Suppressor macrophage treated with lipopolysaccharide for 1 hour (primary cell): ENCODE measurements at regions not wholly inside any gene's neighbourhood (a gene's known extent, or its start where the extent isn't known, plus 50 kb on each side); places are given as distances from the start of the nearest gene placed in this dataset.

Experiments
- DNase-seq, 3 donors: peaks; one replicate each; pipeline ENCODE4 v3.0.0-alpha.2; 2020 to 2022

- DNase-seq, result no peak
These were observed 133.2 kb downstream of the AQP9 start for GRCh38 chr15:58271410-58271809.

DNA sequence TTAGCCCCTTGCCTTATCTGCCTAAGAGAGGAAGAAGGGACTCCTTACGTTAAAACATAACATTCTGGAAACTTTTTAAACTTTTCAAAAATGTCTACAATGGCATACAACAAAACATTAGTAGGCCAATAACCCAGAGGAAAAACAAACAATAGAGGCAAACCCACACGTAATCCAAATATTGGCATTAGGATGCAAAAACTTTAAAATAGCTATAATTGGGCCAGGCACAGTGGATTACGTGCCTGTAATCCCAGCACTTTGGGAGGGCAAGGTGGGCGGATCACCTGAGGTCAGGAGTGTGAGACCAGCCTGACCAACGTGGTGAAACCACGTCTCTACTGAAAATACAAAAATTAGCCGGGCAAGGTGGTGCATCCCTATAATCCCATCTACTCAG, 134.9 kb downstream of the AQP9 start:
- no peak for DNase-seq

DNA sequence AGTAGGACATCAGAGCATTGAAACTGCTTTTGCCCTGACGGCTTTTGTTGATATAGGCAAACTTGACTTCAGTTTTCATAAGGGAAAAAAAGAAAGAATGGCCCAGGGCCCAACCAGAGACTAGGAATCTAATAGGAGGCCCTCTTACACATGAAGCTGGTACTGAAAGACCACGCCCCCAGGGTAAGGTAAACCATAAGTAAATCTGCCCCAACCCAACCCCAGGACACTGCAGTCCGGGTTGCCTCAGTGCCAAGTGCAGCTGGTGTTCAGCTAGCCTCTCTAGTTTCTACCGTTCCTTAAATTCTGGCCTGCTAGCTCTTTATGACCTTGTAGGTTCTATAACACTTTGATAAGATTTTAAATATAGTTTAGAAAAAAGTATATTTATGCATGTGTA, 136.7 kb downstream of the AQP9 start:
- DNase-seq, result no peak

DNA sequence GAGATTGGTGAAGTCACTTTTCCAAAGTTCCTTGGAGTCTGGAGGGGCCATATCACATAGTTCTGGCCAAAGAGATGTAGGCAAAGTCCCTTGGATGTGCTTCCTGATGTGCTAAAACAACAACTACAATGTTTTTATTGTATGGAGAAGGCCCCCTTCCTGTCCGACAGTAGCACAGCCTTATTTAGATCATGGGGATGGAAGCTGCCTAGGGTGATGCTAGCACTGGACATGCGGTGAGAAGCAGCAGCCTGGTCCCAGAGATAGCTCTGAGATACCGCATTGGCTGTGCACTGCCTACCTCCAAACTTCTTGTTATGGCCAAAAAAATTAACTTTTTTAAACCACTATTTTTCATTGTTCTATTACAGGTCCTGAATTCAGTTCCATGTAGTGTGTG, 137.6 kb downstream of the AQP9 start:
- DNase-seq, result no peak

DNA sequence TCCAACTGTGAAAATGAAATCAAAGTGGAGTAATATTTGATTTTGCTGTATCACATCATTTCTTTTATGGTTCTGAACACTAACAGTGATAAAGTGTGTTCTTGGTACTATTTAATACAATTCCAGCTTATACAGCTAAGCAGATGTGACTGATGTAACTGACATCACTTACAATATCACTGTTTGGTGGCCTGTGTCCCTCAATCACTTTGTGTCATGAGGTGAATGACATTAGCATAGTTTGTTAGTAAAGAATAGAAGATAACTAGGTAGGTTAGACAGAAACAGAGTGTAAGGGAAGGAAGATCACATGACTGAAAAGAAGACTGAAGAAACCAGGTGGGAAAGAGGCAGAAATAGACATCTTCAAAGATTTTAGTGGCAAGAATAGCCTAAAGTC, 138.7 kb downstream of the AQP9 start:
- DNase-seq, result no peak

DNA sequence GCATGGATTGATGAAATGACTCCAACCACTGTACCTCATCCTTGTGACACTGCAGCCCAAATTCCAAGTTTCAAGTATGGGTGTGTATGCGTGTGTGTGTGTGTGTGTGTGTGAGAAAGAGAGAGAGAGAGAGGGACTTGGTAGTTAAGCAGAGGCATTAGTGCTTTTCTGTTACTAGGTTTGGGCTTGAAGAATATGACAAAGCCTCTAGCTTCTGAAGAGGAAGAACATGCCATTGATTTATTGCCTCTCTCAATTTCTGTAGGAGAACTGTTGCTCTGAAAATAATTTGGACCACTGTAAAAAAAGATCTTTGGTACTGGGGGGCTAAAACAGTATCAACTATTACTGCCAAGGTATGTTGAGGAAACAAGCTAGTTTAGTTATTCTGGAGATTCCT, 139.2 kb downstream of the AQP9 start:
- no peak for DNase-seq

DNA sequence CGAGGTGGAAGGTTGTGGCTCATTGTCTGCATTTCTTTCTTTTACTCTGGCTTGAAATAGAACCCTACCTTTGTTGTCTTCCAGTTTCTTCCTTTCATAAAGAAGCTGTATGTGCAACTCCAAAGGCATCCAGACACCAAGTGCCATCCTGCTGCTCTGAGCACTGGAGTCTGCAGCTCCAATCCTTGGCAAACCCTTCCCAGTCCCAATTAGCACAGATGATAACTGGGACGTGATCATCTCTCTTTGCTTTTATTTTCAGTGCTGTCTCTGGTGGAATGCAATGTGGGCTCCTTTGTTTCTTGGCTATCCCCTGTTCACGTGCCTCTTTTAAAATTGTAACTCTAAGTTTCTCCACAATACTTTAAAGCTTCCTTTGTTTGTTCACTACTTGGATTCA, 140.9 kb downstream of the AQP9 start:
- no peak for DNase-seq

DNA sequence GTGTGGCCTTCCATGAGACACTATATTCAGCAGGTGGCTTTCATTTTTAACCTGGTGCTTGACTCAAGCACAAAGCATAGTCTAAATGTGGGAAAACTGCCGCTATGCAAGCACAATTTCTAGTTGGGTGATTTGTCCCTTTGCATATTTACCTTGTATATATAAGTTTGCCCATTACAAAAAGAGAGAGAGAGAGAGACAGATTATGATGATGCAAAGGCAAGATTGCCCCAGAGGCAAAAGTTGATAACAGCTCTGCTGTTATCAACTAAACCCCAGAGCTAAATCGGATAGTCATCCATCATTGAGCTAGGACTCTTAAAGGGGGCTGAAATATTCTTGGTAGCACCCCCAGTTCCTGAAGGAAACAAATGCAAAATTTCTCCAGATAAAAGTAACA, 141.5 kb downstream of the AQP9 start:
- DNase-seq, result no peak

DNA sequence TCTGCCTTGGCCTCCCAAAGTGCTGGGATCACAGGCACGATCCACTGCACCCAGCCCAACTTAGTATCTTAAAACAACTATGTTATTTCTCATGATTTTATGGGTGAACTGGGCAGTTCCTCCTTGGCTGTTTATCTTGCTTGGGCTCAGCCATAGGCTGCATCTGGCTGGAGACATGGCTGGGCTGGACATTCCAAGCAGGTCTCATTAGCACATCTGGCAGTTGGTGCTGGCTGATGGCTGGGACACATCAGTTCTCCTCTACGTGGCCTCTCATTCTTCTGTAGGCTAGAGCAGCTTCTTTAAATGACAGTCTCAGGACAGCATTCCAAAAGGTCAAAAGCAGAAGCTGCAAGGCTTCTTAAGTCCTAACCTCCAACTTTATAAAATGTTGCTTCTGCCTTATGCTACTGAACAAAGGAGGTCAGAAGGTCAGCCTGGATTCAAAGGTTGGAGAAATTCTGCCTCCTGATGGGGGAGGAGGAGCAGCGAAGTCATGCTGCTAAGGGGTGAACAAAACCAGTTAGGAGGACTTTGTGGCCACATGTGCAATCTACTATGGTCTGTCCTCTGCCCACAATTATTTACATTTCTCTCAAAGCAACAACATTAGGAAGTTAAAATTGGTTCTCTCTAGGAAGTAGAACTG, 144.0 kb downstream of the AQP9 start:
- peak; percentile 17 to 39 (median 32) for DNase-seq

- no peak for DNase-seq
These were observed 145.1 kb downstream of the AQP9 start for GRCh38 chr15:58283302-58283701.

DNA sequence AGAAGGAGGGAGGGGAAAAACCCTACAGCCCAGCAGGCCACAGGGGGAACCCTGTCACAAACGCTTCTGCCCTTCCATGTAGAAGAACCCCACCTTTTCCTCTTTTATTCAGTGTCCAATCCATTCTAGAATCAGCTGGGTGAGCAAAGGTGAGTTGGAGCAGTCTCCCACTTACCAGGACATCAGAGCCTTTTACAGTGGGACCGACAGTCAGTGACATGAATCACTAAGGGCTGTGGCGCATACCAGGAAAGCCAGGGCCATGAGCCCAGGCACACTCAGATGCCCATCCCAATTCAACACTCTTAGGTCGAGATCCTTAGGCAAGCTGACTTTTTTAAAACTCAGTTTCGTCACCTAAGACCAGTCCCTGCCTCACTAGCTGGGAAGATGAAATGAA, 146.1 kb downstream of the AQP9 start:
- no peak for DNase-seq

DNA sequence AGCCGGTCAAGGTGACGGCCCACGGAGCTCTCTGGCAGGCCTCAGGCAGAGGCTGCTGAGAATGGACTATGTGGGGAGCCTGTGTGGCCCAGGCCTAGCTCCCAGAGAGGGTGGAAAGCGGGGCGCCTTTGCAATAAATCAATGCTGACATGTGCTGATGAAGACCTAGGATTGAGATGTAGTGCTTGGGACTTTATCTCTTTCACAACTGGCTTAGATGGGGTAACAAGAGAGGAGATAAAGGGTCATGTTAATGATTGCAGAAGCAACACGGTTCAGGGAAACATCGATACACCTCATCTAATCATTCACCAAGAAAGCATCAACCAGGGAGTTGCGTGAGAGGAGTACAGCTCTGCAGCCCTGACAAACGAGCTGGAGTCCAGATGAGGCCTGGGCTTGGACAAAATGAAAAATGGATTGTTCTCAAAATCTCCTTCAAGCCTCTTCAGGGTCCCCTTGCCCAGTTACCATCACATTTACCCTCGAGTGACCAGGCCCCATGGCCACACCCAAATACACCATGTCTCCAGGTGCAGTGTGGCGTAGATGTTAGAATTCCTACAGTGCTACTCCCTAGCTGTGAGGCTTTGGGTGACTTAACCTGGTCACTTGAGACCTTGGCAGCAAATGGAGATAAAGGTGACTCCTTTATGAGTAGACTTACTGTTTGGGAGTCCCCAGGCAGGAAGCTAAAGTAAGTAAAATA, 146.4 kb upstream of the LIPC start:
- no peak for DNase-seq

GRCh38 chr15:58285921-58286278, 145.9 kb upstream of the LIPC start:
- no peak for DNase-seq

- DNase-seq, result no peak
These were observed 145.3 kb upstream of the LIPC start for GRCh38 chr15:58286523-58286922.

DNA sequence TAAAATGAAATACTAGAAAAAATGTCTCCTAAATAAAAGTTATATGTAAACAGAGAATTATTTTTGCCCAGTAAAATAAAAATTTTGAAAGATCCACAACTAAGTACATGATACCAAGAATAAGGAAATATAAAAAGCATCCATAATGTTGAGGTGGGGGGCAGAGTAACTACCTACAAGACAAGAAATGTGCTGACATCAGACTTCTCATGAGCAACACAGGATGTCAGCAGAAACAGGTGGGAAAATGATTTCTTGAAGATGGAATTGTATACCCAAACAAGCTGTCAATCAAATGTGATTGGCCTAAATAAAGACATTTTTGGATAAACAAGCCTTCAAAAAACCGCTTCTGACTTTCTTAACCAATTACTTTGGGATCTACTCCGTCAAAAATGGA, 143.9 kb upstream of the LIPC start:
- DNase-seq, result no peak

DNA sequence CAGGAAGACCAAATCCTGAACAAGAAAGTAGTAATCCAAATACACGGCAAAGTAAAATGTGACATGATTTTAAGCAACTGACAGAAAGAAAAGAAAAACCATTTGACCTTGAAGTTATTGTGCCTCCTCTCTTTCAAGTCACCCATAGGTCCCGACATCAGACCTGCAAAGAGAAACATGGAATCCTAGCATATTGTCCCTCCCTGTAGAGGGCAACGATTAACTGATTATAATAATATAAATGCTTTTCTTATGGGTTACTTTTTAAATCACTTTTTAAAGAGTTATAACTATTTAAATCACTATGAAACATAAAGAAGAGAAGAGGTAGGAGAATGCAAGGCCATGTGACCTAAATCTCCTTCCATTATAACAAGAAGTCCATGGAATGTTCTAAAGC, 143.2 kb upstream of the LIPC start:
- no peak for DNase-seq

- DNase-seq, result no peak
These were observed 139.9 kb upstream of the LIPC start for GRCh38 chr15:58291848-58292247.

DNA sequence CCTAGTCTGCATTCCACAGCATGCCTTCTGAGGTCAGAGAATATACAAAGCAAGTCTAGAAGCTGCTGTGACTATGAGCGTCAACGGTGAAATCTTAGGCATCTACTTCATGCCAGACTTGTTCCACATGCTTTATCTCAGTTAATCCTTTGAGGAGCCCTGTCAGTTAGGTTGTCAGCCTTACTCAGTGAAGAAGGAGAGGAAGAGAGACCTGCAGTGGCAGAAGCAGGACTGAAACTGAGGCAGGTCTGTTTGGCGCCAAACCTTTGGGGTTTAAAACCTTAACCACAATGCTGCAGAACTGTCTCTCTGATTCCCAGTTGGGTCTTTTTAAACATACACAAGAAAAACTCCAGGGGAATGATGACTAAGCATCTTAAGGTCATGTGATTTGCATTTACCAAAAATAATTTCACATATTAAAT, 139.0 kb upstream of the LIPC start:
- no peak for DNase-seq

- no peak for DNase-seq
These were observed 137.9 kb upstream of the LIPC start for GRCh38 chr15:58293622-58294550.

GRCh38 chr15:58294681-58295254, 137.0 kb upstream of the LIPC start:
- DNase-seq, result no peak

GRCh38 chr15:58295637-58296215, 136.1 kb upstream of the LIPC start:
- peak; percentile 30 to 62 (median 54) for DNase-seq

GRCh38 chr15:58296276-58296675, 135.5 kb upstream of the LIPC start:
- no peak for DNase-seq

GRCh38 chr15:58297639-58298038, 134.2 kb upstream of the LIPC start:
- DNase-seq, result no peak
